ENCODE measurements at regions not wholly inside any gene's neighbourhood (a gene's known extent, or its start where the extent isn't known, plus 50 kb on each side); places are given as distances from the start of the nearest gene placed in this dataset.
A peak's percentile ranks its signal among the peaks of the same experiment; 100 is the strongest.

DNA sequence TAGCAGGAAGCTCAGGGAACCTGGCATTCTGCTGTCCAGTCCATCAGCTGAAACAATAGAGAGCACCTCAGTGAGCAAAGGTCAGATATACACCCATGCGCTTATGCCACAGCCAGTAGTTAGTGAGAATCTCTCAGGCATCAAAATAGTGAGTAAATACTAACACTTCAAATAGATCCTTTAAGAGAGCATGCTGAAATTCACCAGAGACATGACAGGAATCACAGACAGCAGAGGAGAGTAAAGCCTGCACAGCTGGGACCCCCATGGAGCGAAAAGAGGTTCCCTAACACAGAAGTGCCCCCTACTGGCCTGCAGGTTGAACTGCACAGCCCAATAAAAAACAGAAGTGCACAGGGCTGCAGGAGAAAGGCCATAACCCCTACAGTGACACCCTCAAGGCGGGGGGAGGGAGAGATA is 57.6 kb upstream of the ANTXRL start:
- DNase-seq, result peak; percentile 39

DNA sequence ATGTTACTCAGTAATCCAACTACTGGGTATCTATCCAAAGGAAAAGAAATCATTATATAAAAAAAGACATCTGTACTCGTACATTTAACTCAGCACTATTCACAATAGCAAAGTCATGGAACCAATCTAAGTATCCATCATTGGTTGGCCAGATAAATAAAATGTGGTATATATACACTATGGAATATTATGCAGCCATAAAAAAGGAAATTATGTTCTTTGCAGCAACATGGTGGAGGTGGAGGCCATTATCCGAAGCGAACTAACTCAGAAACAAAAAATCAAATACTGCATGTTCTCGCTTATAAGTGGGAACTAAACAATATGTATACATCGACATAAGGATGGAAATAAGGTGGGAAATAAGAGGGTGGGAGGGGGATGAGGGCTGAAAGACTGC is 56.2 kb upstream of the ANTXRL start:
- peak; percentile 11 for DNase-seq

DNA sequence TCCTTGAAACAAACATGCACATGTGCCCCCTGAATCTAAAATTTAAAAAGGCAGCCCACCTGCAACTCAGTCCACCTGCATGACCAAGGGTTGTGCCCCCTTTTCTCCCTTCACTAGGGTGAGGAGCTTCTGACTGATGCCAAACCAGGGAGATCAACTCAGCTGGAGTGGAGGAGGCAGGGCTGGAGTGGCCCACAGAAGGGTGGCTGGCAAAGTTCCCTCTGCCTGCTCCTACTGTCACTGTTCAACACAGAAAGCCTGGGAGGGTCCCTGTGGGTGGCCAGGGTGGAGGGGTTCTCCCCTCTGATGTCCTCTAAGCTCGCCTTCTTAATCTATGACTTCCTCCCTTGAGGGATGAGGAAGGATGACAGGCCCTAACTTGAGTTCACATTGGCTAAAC is 55.7 kb upstream of the ANTXRL start:
- peak; percentile 21 for DNase-seq

DNA sequence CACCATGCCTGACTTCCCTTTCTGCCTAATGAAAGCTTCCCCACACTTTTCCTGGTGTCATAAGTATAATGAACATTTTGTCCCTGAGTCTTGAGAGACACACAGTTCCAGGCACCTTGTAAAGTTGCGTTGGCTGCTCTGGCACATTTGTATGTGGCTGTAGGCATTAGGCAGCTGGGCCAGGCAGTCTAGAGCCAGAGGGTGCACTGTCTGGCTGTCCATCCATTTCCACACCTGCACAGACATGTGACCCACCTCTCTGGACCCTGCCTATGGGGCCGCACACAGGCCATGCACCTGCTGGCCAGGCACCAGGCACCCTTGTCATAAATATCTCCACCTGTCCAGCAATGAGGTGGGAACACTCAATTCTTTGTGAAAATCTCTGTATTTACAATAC is 54.7 kb upstream of the ANTXRL start:
- peak; percentile 21 for DNase-seq

DNA sequence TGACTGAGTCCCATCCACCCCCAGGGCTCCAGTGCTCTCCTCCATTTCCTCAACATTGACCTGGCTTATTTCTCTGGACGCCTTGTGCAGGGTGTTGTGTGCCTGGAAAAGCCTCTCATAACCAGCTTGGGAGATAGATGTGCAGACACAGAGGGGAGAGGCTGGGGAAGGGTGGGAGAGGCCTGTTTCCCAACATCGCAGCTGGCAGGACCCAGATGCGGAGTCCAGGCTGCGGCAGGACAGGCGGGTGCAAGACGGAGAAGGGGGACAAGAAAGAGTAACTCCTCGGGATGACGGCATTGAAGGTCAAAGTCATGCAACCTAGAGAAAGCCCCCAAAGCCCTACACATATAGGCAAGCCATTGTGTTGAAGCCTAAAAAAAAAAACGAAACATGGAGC is 54.1 kb upstream of the ANTXRL start:
- DNase-seq, result peak; percentile 6

DNA sequence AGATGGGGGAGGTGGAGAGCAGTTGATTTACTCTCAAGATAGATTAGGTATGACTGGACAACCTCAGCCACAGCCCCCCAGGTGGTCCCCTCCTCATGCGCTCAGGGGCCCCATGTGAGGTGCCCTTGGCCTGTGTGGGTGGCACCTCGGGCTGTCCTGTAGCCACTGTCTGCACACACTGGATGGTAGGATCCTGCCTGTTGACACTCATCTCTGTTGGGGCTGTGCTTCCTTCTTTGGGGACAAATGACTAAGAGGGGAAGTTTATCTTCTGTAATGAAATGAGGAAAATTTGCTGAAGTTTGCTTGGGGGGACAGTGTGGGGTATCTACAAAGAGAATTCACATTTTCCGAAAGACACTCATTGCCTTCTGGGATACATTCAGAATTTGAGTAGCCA is 53.6 kb upstream of the ANTXRL start:
- DNase-seq, result peak; percentile 11

DNA sequence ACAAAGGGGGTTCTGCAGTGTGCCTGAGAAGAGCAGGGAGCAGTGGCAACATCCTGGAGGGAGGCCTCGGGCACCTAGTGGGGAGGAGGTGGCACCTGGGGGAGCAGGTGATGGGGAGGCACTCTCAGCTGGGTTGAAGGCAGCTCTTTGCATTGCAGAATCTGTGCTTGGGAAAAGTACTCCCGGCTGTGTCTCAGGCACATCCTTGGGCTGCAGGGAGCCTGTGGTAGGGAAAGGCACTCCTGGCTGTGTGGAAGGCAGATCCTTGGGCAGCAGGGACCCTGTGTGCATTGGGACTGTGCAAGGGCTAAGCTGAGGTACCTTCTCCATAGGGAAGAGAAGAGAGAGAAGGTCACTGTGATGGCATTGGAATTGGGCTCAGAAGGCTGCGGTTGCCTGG is 52.8 kb upstream of the ANTXRL start:
- peak; percentile 9 for DNase-seq

DNA sequence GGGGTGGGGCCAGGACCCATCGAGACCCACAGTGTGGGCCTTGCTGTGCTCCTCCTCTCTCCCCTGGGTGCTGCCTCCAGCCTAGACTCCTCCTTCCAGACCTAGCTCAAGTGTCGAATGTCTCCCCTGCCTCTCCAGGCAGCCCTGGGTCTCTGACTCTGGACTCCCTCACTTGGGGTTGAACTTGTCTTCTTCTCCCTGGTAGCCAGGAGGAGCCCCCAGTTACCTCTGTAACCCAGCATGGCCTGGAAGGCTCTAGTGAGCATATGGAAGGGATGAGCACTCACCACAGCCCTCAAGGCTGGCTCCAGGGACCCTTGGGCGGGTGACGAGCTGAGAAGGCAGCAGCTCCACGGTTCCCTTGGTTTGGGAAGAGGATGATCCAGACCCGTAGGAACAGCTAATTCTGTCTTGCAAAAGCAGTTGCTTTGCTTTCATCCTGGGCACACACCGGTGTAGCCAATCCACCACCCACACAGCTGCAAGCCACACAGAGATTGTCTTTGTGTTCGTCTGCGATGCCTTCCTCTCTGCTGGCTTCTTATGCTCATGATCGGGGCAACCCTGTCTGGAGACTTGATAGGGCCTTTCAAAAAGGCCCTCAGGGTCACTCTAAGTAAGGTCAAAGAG is 52.3 kb upstream of the ANTXRL start:
- DNase-seq, result peak; percentile 25

DNA sequence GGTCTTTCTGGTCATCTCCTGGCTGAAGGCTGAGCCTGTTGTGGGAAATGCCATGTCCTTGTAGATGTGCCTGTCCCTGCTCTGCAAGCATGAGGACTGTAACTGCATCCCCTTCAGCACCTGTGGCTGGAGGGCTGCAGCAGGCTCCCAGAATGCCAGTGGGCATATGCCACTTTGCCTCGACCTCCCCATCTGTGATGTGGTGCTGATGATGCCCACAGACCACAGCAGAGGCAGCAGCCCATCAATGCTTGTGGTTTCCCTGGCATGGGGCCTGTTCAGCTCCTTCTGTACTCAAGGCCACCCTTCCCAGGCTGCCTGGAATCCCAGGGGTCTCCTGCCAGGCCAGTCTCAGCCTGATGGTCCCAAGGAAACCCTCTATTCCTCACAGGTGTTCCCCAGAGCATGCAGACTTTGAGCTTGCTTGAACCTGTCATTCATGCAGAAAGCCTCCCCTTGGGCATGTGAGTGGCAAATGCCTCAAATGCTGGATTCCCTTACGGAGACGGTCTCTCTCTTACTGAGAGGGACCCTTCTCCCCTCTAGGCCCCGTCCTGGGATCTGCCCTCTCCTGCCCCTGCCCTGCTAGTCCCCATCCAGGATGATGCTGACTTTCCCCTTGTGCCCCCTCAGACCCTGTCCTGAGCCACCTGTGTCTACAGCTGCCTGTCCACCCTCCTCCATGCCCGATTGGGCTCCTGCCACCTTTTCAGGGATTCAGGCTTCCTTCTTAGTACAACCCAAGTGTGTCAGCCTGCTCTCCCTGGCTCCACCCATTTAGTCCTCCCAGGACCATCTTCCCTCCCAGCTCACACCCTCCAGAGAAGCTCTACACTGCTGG is 50.9 kb upstream of the ANTXRL start:
- DNase-seq, result peak; percentile 26

DNA sequence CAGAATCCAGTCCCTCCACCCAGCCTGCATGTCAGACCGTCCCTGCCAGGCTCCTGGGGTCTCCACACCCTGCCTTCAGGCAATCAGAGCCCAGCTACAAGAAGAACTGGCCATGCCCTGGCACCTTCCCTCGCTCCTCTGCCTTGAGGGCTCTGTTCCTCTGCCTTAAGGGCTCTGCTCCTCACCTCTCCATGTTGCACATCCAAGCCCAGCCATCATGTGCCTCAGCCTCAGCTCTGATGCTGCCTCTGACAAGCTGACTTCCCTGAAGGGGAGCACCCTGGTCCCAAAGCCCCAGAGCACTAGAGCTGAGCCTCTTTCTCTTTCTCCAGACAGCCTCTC is 50.3 kb upstream of the ANTXRL start:
- DNase-seq, result peak; percentile 17

DNA sequence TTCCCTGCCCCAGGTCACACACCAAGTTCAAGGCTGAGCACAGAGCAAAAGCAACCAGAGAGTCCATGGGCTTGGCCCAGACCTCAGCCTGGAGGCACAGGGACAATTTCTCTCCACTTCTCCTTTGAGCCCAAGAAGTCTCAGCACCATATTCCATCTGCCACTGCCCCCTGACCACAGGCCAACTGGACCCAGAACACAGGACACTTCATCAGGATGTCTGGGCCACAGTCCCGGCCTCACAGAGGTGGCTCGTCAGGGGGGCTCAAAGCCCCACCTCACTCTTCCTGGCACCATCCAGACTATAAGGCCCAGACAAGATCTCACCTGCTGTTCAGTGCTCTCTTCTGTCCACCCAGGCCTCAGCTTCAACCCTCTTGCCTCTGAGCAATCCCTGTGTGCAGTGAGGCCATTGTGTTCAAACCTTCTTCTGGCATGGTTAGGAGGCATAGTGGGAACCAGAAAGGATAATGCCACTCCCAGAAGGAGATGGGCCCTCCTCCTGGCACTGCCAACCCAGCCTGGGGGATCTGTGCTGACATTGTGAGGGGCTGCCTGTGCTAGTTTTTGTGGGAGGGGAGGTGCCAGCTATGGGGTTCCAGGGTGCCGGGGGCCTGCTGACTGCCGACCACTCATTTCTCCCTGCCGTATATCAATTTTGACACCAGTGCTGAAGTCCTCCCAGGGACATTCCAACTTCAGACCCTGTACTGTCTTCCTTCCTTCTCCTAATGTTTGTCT is 49.7 kb upstream of the ANTXRL start:
- DNase-seq, result peak; percentile 19

Measured in right forelimb (tissue), 1 donor.